Keratinocyte (primary cell): ENCODE measurements at regions not wholly inside any gene's neighbourhood (a gene's known extent, or its start where the extent isn't known, plus 50 kb on each side); places are given as distances from the start of the nearest gene placed in this dataset.

Experiments
- DNase-seq: peaks from one replicate; pipeline ENCODE4 v3.0.0-alpha.2; 2011; ENCODE audit warnings: low read depth, missing footprints, low spot score
- FAIRE-seq: peaks from 2 replicates; lab custom pipeline; 2011; peaks lifted over from hg19 to GRCh38; lab: Jason Lieb, UNC
- H2AFZ ChIP-seq: 2 replicates; pipeline ENCODE4 v1.6.0; 2012; ENCODE audit warnings: low read length, control low read depth, inconsistent platforms; ENCODE audit not compliant: control insufficient read depth
- H3K27ac ChIP-seq: 2 replicates; pipeline ENCODE4 v1.5.1; 2011; ENCODE audit warnings: low read length; ENCODE audit not compliant: control insufficient read depth, insufficient read depth
- H3K27me3 ChIP-seq: 3 replicates; pipeline ENCODE4 v1.6.0; 2011; ENCODE audit warnings: low read length; ENCODE audit not compliant: control insufficient read depth, insufficient read depth; ENCODE audit errors: extremely low read depth
- H3K36me3 ChIP-seq, 2 experiments: 2 replicates in 1 of 2; 3 replicates in 1 of 2; pipeline ENCODE4 v1.5.1; 2011; ENCODE audit warnings: low read length in 2 of 2, mild to moderate bottlenecking in 1 of 2; ENCODE audit not compliant: control insufficient read depth in 2 of 2, insufficient read depth in 2 of 2; ENCODE audit errors: extremely low read depth in 1 of 2
- H3K4me1 ChIP-seq: 3 replicates; pipeline ENCODE4 v1.5.1; 2011; ENCODE audit warnings: low read length; ENCODE audit not compliant: control insufficient read depth, insufficient read depth; ENCODE audit errors: extremely low read depth
- H3K4me2 ChIP-seq: 3 replicates; pipeline ENCODE4 v1.6.0; 2011; ENCODE audit warnings: low read depth, low read length; ENCODE audit not compliant: control insufficient read depth, insufficient read depth; ENCODE audit errors: extremely low read depth
- H3K4me3 ChIP-seq, 3 experiments: fragments of 200-600 bp in 1 of 3; sonication (generic) in 1 of 3; 2 replicates in 2 of 3; 3 replicates in 1 of 3; pipeline ENCODE4 v1.5.1; 2011 to 2016; ENCODE audit warnings: low read length in 3 of 3, mild to moderate bottlenecking in 3 of 3, control low read depth in 2 of 3, inconsistent platforms in 1 of 3, low read depth in 1 of 3, mixed read lengths in 1 of 3, mixed run types in 1 of 3, moderate library complexity in 1 of 3; ENCODE audit not compliant: control insufficient read depth in 2 of 3, insufficient read depth in 2 of 3; ENCODE audit errors: extremely low read depth in 1 of 3
- H3K79me2 ChIP-seq: 2 replicates; pipeline ENCODE4 v1.6.0; 2012; ENCODE audit warnings: low read length; ENCODE audit not compliant: control insufficient read depth, insufficient read depth
- H3K9ac ChIP-seq: 3 replicates; pipeline ENCODE4 v1.6.0; 2011; ENCODE audit warnings: low read length; ENCODE audit not compliant: control insufficient read depth, insufficient read depth; ENCODE audit errors: extremely low read depth
- H3K9me1 ChIP-seq: 3 replicates; pipeline ENCODE4 v1.6.0; 2011; ENCODE audit warnings: low read length; ENCODE audit not compliant: control insufficient read depth, insufficient read depth; ENCODE audit errors: extremely low read depth
- H3K9me3 ChIP-seq: 2 replicates; pipeline ENCODE4 v1.5.1; 2012; ENCODE audit warnings: low read depth, low read length; ENCODE audit not compliant: control insufficient read depth
- H4K20me1 ChIP-seq: 3 replicates; pipeline ENCODE4 v1.6.0; 2011; ENCODE audit warnings: low read length; ENCODE audit not compliant: control insufficient read depth, insufficient read depth; ENCODE audit errors: extremely low read depth
- EZH2 ChIP-seq: IDR thresholded peaks from one replicate; pipeline ENCODE4 v1.6.1; 2012; ENCODE audit warnings: inconsistent platforms, mild to moderate bottlenecking, low read length, moderate library complexity
- dilution Hi-C: fragments of 300-500 bp; cut with MboI; formaldehyde crosslinking; loops from one replicate; pipeline ENCODE4 v1.7.0; 2020; ENCODE audit warnings: low sequenced_read_pairs; ENCODE audit not compliant: extremely low pct_ligation_motif_present
- TF ChIP-seq, protein P1 (sequence below), 3 experiments: IDR thresholded peaks in 1 of 3; conservative IDR thresholded peaks in 1 of 3; optimal IDR thresholded peaks in 1 of 3; 2 replicates in 2 of 3; 3 replicates in 1 of 3; pipeline versions ENCODE3 to v1.5.1; 2011; ENCODE audit warnings: low read length in 3 of 3, mild to moderate bottlenecking in 3 of 3, moderate library complexity in 2 of 3, control low read depth in 1 of 3, inconsistent platforms in 1 of 3; ENCODE audit not compliant: insufficient read depth in 2 of 3; ENCODE audit errors: extremely low read depth in 1 of 3

DNA sequence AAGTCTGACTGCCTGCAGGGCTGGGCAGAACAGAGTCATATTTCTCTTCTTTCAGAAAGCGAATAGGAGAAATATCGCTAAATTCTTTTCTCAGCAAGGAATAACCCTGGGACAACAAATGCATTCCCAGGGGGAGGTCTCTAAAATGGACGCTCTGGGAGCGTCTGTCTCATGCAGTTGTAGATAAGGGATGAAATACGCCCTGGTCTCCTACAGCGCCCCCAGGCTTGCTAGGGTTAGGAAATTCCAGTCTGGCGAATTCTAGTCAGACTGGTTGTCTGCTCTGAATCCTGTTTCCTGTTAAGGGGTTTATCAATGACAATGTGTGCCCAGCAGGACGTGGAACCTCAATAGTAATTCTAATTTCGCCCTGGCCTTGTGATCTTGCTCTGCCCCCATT is 1214.1 kb downstream of the DIAPH3 start:
- H3K4me3 ChIP-seq = no peak overlapping the region
- no peak overlapping the region for H3K27ac ChIP-seq
- no peak overlapping the region for H3K9ac ChIP-seq
- no peak overlapping the region for H2AFZ ChIP-seq
- dilution Hi-C loops = no loop called here
- no peaks in the 10 kb centered on the region for H4K20me1 ChIP-seq
- no peak overlapping the region for H3K4me2 ChIP-seq
- no peaks in the 10 kb centered on the region for H3K4me1 ChIP-seq
- TF ChIP-seq EZH2 = no peak
- TF ChIP-seq, protein P1, sequence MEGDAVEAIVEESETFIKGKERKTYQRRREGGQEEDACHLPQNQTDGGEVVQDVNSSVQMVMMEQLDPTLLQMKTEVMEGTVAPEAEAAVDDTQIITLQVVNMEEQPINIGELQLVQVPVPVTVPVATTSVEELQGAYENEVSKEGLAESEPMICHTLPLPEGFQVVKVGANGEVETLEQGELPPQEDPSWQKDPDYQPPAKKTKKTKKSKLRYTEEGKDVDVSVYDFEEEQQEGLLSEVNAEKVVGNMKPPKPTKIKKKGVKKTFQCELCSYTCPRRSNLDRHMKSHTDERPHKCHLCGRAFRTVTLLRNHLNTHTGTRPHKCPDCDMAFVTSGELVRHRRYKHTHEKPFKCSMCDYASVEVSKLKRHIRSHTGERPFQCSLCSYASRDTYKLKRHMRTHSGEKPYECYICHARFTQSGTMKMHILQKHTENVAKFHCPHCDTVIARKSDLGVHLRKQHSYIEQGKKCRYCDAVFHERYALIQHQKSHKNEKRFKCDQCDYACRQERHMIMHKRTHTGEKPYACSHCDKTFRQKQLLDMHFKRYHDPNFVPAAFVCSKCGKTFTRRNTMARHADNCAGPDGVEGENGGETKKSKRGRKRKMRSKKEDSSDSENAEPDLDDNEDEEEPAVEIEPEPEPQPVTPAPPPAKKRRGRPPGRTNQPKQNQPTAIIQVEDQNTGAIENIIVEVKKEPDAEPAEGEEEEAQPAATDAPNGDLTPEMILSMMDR (optimal IDR thresholded peaks at IDR 0.05 in 1 of 3, IDR thresholded peaks at IDR 0.05 in 1 of 3, conservative IDR thresholded peaks at IDR 0.05 in 1 of 3; ENCODE audit: extremely low read depth in 1 of 3, insufficient read depth in 2 of 3, low read length in 3 of 3) = no peak
- FAIRE-seq = no peak
- DNase-seq = no peak
- H3K79me2 ChIP-seq = no peaks in the 10 kb centered on the region
- peaks cover 2% of the 10 kb centered on the region for H3K9me3 ChIP-seq
- H3K9me1 ChIP-seq = no peaks in the 10 kb centered on the region
- no peaks in the 10 kb centered on the region for H3K36me3 ChIP-seq
- H3K27me3 ChIP-seq = no peaks in the 10 kb centered on the region

DNA sequence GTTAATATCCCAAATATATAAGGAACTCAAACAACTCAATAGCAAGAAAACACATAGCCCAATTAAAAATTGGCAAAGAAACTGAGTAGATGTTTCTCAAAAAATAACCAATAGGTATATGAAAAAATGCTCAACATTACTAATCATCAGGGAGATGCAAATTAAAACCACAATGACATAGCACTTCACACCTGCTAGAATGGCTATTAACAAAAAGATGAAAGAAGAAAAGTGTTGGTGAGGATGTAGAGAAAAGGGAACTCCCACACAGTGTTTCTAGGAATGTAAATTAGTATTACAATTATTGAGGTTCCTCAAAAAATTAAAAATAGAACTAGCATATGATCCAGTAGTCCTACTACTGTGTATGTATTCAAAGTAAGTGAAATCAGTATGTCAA is 1212.8 kb downstream of the DIAPH3 start:
- Histone ChIP-seq H3K9ac (no peak overlapping the region), H3K27me3 (no peaks in the 10 kb centered on the region), H3K9me1 (no peaks in the 10 kb centered on the region), H3K9me3 (peaks cover 2% of the 10 kb centered on the region), H3K36me3 (no peaks in the 10 kb centered on the region), H3K4me2 (no peak overlapping the region), H2AFZ (no peak overlapping the region), H3K4me1 (no peaks in the 10 kb centered on the region), H3K79me2 (no peaks in the 10 kb centered on the region), H3K27ac (no peak overlapping the region), H3K4me3 (no peak overlapping the region), H4K20me1 (no peaks in the 10 kb centered on the region)
- dilution Hi-C loops = no loop called here
- DNase-seq (no peak), FAIRE-seq (no peak)
- TF ChIP-seq, protein P1 (optimal IDR thresholded peaks at IDR 0.05 in 1 of 3, IDR thresholded peaks at IDR 0.05 in 1 of 3, conservative IDR thresholded peaks at IDR 0.05 in 1 of 3; ENCODE audit: extremely low read depth in 1 of 3, insufficient read depth in 2 of 3, low read length in 3 of 3) = no peak
- TF ChIP-seq EZH2 = no peak
